NCI-H2227 (cell line): ENCODE measurements at regions not wholly inside any gene's neighbourhood (a gene's known extent, or its start where the extent isn't known, plus 50 kb on each side); places are given as distances from the start of the nearest gene placed in this dataset.
"Not testable (repeated sequence)": the region's sequence is repeated elsewhere in the genome, so short reads cannot be mapped to it uniquely, and the experiment has no call there.

Experiments
- DNase-seq: peaks from one replicate; lab custom pipeline; 2025; ENCODE audit not compliant: unreplicated experiment; lab: John Stamatoyannopoulos, UW

DNA sequence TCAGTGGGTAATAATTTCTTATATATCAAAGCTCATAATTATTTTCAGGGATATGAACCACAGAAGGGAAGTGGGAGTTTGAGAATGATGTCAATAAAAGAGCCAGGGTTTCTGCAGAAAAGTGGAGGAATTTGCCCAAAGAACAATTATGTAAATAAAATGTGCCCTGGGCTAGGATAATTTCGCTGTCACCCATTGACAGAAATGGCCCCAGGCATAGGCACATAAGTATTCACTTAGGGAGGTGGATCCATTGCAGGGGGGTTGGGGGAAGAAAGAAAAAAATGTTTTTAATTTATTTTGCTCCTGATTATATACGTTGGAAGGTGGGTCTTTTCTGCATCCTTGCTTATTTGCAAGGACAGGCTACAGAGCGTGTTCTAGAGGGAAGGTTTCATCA is 135.1 kb upstream of the IRX2 start:
- DNase-seq: no peak

DNA sequence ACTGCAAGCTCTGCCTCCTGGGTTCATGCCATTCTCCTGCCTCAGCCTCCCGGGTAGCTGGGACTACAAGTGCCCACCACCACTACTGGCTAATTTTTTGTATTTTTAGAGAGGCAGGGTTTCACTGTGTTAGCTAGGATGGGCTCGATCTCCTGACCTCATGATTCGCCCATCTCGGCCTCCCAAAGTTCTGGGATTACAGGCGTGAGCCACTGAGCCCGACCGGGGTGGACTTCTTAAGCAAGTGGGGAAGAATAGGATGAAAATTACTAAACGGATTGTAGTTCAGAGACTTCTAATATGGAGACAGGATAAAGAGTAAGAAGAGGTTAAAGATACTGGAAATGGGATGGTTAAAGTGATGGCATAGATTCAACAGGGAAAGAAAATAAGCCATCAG is 132.3 kb upstream of the IRX2 start:
- no peak for DNase-seq

DNA sequence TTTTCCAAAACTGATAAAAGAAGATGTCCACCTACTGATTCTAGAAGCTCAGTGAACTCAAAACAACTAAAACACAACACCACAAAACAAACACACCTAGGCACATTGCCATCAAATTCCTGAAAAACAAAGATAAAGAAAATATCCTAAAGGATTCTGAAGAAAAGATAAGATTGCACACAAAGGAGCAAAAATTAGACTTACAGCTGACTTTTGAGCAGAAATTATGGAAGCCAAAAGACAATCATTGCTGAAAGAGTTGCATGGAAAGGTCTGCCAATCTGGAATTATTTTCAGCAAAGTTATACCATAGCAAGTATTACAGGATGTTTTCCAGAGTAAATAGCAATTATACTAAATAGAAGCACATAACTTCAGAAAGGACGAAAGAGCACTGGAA is 128.2 kb upstream of the IRX2 start:
- DNase-seq: no peak

DNA sequence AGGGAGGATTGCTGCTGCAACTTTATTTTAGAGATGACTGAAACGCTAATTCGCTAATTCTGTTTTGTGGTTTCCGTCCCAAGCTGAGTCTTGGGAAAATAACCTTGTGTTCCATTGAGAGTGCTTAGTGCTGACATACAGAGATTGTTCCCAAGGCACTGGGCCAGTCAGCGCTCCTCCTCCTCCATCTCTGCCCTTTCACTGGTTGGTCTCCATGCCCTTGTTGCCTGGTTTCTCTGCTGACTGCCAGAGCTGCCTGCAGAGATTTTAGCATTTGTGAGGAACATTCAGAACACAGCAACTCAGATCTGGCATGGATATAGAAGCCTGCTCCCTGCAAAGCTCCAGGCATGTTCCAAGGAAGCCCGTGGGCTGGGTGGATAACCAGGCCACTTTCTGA is 126.0 kb upstream of the IRX2 start:
- DNase-seq: no peak

DNA sequence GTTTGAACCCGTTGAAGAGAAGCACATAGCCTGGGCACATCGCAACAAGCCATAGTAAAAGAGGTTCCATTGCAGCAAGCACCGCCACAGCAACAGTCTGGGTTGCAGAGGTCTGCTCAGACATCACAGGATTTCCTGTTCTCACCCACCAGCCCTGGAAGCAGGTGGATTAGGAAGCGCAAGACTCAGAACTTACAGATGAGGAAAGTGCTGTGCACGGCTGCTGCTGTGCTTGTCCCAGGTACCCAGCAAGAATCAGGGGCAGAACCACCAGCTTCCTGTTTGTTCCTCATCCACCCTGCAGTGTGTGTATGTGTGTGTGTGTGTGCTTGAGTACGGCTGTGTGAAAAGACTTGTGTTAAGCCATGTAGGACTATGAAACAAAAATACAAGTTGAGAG is 124.7 kb upstream of the IRX2 start:
- DNase-seq: no peak

DNA sequence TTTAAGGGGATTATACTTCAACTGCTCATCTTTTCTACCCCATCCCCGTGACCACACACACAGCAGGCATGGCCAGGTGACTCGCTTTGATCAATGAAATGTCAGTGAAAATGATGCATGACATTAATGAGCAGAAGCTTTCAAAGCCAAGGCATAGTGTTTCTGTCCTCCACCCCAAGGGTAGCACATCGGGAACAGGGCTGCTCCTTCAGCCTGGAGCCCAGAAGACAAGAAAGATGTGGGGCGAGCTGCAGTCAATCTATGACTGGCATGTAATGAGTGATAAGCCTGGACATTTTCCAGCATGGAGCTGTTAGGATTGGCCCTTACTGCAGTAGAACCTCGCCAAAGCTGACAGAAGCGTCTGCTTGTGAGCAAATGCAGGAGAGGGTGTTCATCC is 122.6 kb upstream of the IRX2 start:
- no peak for DNase-seq

DNA sequence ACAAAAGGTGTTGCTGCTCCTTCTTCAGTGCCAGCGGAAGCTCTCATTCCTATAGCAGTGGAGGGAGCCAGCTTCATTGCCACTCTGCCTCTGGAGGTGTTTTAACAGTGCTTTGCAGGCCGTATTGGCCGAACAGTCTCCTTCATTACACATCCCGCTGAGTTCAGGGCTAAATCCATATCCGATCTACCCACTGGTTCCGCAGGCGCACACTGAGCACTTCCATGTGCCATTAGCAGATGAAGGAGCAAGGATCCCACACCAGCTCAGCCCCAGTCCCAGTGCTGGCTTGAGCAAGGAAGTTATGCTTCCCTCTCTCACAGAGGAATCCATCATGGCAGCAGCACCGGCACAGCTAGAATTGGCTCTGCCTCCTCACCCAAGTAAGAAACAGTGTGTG is 121.2 kb upstream of the IRX2 start:
- DNase-seq: no peak

DNA sequence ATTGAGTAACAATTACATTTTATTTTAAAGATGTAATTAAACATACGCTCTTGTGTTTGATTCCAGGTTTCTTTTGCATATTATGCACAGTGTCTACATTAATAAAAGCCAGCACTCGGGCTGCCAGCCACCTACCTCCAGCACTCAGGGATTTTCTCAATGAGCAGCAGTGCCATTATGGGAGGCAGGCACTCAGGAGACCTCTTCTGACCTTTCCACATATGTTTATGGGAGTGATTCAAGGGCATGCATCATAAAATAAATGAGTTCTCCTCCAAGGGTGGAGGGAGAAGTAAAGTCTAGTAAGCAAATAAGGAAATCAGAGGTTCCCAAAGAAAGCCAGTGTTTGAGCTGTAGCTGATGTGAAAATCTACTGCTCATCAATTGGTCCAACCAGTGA is 119.8 kb upstream of the IRX2 start:
- no peak for DNase-seq

DNA sequence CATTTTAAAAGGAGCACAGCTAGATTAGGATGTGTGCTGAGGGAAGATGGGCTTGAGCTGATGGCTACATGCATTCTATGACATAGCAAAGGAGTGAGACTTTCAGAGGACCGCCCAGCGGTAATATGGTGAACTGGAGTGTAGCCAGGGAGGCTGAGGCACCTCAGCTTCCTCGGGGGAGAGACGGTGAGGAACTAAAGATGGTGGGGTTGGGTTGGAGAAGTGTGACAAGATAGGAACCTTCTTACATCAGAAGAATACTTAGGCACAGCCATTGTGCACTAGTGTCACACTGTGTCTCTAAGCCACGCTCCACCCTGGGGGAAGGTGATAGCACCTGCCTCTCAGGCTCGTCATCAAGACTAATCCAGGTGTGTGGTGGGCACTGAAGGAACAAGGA is 118.0 kb upstream of the IRX2 start:
- no peak for DNase-seq

DNA sequence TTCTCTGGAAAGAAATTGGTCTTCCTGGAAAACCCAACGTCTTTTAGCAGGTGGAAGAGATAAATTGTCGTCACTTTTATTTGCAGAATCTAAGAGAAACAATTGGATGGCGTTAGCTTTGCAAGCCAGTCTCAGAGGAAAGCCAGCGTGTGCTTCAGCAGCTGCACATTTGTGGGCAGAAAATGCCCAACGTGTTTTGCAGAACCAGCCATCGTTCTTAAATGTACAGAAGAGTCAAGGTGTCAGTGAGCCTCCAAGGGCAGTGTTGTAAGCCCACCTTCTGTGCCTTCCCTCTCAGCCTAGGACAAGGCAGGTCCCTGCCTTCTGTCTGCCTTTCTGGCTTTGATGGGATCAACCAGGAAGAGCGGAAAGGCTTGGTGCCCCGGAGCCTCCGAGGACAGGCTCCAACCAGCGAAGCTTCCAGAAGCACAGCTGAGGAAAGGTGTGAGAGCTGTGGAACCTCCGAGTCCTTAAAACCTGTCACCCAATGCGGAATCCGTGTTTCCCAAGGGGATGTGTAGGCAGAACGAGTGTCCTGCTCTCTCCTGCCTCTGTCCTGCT is 116.0 kb upstream of the IRX2 start:
- DNase-seq: no peak

DNA sequence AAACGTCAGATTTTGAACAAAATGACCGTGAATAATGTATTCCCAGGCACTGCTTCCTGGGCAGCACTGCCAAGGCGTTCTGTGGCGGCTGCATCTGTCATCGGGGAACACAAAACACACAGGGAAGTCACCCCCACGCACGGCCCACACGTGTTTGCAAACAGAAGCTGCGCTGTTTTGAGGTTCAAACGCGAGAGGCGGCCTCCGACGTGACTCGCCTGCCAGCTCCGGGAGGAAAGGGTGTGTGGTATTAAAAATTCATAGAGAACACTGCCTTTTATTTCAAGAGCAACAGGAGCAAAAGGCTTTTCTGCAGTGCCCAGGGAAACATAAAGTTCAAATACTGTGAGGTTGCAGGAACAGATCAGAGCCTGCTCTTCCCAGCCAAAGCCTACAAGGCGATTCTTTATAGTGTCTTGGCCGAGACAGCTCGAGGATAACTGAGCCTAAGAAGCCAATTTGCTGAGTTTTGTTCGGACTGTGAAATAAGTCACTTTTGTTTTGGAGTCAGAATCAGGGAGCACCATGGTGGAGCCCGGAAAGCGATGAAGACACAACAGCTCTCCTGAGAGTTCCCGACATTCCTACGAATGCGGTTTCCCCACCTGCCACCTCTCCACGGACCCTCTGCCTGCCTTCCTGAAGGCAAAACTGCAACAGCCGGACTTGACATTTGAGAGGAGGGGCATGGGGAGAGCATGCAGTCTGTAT is 115.3 kb upstream of the IRX2 start:
- no peak for DNase-seq

DNA sequence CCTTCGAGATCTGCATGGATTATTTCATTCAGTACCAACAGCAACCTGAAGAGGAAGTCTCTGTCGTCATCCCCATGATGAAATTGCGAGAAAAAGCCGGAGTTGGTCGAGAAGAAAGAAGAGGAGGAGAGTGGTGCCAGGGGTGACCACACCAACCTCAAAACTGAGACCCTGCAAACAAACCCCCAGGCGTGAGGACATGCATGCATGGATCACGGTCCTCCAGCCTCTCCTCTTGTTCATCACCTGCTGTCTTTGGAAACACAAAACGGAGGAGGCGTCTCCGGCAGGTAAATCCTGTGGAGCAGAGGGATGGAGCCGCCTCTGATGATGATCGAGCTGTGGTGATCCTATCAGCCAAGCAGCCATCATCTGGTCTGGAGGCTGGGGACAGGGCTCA is 114.4 kb upstream of the IRX2 start:
- no peak for DNase-seq

DNA sequence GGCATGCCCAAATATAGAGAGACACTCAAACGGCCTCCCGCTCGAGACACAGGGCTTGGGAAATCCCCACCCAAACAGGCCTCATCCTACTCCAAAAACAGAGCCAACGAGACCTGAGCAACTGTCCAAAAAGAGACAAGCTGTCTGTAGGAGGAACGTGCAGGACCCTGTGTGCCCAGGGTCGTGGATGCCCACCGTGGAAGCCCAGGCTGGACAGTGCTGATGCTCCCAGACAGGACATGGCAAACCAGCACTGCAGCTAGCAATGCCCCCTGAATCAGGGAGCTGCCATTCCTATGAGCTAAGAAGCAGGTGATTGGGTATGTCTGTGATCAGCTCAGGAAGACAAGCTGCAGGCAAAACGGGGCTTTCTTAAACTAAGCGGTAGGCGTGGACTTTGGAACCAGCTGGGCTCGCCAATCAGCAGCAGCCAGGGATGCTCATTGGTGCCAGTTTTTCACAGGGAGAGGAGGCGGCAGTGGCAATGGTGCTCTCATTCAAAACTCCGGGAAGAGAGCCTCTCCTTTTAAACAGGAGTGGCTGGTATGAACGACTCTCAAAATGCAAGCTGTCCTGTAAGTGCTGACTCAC is 113.1 kb upstream of the IRX2 start:
- DNase-seq: no peak

DNA sequence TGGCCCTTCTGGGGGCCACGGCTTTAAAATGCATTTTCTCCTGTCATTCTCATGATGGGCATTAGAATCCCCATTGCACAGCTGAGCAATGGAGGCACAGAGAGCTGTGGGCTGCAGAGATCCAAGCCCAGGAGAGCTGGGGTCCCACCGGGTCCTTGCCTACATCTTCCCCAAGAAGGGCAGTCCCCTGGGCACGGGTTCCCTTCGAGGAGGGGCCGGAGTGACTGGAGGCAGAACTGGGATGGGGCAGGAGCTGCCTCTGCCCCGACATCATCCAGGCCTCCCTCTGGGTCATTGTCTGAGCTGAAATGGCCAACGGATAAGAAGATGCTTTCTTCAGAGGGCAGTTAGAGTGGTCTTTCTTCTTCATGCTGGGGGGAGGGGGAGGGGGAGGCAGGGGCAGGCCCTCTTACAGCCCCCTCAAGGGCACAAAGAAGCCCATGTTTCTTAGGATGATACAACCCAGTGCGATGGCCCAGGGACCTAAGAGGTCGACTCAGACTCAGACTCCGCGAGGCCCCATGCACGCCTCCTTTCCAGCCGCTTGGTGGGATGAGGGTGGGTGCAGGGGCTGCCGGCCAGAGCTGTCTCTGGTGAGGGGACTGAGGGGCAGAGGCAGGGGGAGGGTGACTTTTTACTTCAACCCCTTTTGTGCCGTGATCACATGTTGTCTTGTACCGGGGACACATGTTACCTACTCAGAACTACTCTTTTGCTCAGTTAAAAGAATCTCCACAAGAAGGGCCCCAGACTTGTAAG is 112.4 kb upstream of the IRX2 start:
- no peak for DNase-seq

DNA sequence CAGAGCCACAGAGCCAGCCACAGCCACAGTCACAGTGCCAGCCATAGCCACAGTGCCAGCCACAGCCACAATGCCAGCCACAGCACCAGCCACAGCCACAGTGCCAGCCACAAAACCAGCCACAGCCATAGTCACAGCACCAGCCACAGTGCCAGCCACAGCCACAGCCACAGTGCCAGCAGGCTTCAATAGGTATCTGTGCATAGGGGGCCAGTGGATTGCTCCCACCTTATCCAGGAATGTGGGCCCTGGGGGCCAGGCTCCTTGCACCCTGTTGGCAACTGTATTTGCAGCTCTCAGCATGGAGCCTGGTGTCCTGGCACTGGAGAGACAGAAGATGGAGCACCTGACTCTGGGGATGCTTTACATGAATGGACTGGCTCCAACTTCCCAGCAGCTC is 111.7 kb upstream of the IRX2 start:
- no peak for DNase-seq

DNA sequence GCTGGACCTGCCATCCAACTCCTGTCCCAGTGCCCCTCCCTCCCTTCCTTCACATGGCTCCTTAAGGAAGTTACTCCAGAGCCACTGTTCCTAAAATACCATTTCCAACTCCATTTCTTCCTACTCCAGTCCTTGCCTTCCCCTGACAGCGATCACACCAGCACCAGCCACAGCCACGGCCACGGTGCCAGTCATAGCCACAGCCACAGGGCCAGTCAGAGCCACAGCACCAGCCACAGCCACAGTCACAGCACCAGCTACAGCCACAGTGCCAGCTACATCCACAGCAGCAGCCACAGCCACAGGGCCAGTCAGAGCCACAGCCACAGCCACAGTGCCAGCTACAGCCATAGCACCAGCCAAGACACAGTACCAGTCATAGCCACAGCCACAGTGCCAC is 110.7 kb upstream of the IRX2 start:
- DNase-seq: not testable (repeated sequence)

DNA sequence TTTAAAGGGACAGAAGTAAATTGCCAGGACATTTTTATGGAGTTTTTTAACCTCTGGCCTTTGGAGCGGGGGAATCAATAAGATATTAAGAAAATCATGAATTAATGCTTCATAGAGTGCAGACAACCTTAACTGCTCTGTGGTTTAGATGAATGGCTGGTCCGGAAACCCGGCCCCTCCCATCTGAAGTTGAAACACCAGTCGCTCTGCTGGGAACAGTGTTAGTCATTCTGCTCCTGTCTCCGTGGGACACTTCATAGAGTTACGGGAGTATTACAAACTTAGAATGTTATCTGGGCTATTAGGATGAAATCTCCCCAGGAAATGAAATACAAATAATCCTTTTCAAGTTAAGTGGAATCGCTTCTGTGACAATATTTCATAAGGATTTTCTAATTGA is 110.1 kb upstream of the IRX2 start:
- no peak for DNase-seq

DNA sequence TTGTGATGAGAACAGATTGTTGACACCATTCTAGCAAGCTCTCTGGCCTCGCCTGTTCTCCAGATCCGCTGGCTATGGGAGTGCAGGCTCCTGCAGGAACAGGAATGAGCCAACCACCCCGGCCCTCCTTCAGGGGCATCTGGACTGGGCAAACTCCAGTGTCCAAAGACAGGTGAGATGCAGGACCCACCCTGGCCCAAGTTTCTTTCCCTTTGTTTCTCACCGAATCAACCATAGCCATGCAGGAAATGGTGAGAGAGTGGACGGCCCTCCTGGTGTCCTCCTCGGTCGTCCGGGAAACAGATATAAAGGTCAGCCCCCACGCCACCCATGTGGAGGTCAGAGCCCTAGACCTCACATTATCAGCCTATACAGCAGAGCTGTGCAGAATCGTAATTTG is 108.6 kb upstream of the IRX2 start:
- no peak for DNase-seq

DNA sequence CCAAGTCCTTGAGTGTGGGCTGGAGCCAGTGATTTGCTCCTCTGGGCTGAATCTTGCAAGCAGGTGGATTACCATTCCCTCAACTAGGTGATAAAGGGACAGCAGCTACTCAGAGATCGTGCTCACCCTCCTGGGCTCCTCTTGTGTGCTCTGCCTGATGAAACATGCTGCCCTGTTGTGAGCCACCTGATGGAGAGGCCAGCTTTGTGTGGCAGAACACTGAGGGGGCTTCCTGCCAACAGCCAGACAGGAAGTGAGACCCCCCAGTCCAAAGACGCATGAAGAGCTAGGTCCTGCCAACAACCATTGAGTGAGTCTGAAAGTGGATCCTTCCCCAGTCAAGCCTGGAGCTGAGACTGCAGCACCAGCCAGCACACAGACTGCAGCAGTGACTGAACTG is 106.4 kb upstream of the IRX2 start:
- no peak for DNase-seq

DNA sequence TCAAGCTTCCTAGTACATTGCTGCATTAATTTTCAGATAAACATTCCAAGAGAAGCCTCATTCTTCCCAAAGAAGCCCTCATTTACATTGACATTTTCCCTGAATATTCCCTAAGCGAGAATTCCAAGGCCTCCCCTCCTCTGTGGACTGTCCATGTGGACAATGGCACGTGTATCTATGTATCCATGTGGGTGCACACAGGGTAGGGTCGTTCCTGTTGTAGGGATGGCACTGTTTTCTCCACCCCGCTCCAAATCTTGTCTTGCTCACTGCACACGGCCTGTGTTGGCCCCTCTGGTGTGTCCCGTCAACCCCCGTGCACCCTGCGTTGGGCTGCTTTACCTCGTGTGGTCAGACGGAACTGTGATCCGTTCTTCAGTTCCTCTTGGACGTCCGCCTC is 104.7 kb upstream of the IRX2 start:
- DNase-seq: no peak

DNA sequence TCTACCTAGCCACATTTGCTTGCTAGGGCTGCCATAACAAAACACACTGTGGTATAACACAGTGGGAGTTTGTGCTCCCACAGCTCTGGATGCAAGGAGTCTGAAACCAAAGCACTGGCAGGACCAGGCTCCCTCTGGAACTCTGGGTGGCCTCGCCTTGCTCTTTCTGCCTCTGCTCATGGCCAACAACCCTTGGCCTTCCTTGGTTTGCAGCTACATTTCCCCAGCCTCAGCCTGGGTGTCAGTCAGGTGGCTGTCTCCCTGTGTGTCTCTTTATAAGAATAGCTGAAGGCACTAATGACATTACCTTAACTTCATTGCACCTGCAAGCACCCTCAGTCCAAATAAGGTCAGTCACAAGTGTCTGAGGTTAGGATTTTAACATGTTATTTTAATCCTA is 101.0 kb upstream of the IRX2 start:
- no peak for DNase-seq

DNA sequence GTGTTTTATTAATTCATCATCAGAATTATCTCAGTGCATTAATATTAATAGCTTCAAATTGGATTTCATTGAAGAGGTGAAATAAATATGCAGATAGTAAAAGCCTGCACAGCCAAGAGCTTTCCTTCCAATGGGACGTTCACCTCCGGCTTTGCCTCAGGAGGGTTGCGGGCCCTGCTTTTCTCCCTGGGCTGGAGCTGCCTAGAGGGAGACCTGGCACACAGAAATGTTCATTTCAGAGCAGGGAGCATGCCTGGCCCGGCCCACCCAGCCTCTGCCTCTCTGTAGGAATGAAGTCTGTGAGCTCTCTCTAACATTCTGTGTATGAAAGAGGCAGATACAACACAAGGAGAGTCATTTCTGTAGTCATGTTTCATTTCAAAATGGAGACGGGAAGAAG is 100.4 kb upstream of the IRX2 start:
- DNase-seq: no peak
